Peyer's patch (tissue), 4 donors: ENCODE measurements at regions not wholly inside any gene's neighbourhood (a gene's known extent, or its start where the extent isn't known, plus 50 kb on each side); places are given as distances from the start of the nearest gene placed in this dataset.

Experiments
- CTCF ChIP-seq, 6 experiments: fragments of 450-650 bp in 4 of 6; fragments of 200-600 bp in 2 of 6; sonication (generic) in 1 of 6; IDR thresholded peaks; one replicate each; pipeline ENCODE4 v1.5.1; 2017 to 2019; ENCODE audit warnings: antibody characterized with exemption in 6 of 6, mild to moderate bottlenecking in 3 of 6, moderate library complexity in 1 of 6
- POLR2A ChIP-seq, 2 donors: fragments of 450-650 bp; IDR thresholded peaks; one replicate each; pipeline ENCODE4 v1.5.1; 2017; ENCODE audit warnings: antibody characterized with exemption in 2 of 2, mild to moderate bottlenecking in 2 of 2, moderate library complexity in 2 of 2

- TF ChIP-seq CTCF (IDR thresholded peaks at IDR 0.05) (no peak), POLR2A (IDR thresholded peaks at IDR 0.05) (no peak)
Measured at GRCh38 chr1:22249928-22250680, 107.2 kb upstream of the WNT4 start.
